Kidney (tissue), 13 donors: ENCODE measurements at regions not wholly inside any gene's neighbourhood (a gene's known extent, or its start where the extent isn't known, plus 50 kb on each side); places are given as distances from the start of the nearest gene placed in this dataset.

Source experiments
- DNase-seq, 5 donors: peaks; one replicate each; pipeline ENCODE4 v3.0.0-alpha.2; 2013 to 2020
- FAIRE-seq: peaks from 2 replicates; lab custom pipeline; 2012; peaks lifted over from hg19 to GRCh38; lab: Jason Lieb, UNC
- H3K27ac ChIP-seq, 2 donors: one replicate each; pipeline ENCODE4 v1.7.0; 2013; ENCODE audit warnings: low read depth in 2 of 2, low read length in 2 of 2, inconsistent platforms in 1 of 2
- H3K27me3 ChIP-seq: one replicate; pipeline ENCODE4 v1.7.1; 2013; ENCODE audit warnings: low read length, inconsistent platforms; ENCODE audit not compliant: control insufficient read depth, insufficient read depth
- H3K36me3 ChIP-seq, 3 donors: one replicate each; pipeline versions ENCODE4 v1.7.0 to v1.7.1; 2013; ENCODE audit warnings: low read length in 3 of 3, control low read depth in 1 of 3, inconsistent platforms in 1 of 3; ENCODE audit not compliant: insufficient read depth in 3 of 3, control insufficient read depth in 2 of 3
- H3K4me1 ChIP-seq, 3 donors: one replicate each; pipeline versions ENCODE4 v1.7.0 to v1.7.1; 2013; ENCODE audit warnings: low read length in 3 of 3, inconsistent platforms in 1 of 3, low read depth in 1 of 3; ENCODE audit not compliant: control insufficient read depth in 2 of 3, insufficient read depth in 2 of 3
- H3K4me3 ChIP-seq, 3 donors: one replicate each; pipeline versions ENCODE4 v1.7.0 to v1.8.1; 2013; ENCODE audit warnings: low read length in 3 of 3, control low read depth in 1 of 3, inconsistent platforms in 1 of 3
- H3K9ac ChIP-seq, 3 donors: one replicate each; pipeline versions ENCODE4 v1.7.0 to v1.7.1; 2013; ENCODE audit warnings: low read length in 3 of 3, control low read depth in 1 of 3, inconsistent platforms in 1 of 3
- H3K9me3 ChIP-seq, 3 donors: one replicate each; pipeline versions ENCODE4 v1.7.0 to v1.7.1; 2013; ENCODE audit warnings: low read length in 3 of 3, control low read depth in 1 of 3, inconsistent platforms in 1 of 3; ENCODE audit not compliant: control insufficient read depth in 2 of 3, insufficient read depth in 1 of 3
- intact Hi-C: fragments of 100-400 bp; cut with DNase I; formaldehyde crosslinking; loops from one replicate; pipeline ENCODE4 v1.11.1; 2022
- TF ChIP-seq, protein P1 (sequence below): IDR thresholded peaks from 3 replicates; pipeline ENCODE4 v1.5.1; 2012; ENCODE audit warnings: mild to moderate bottlenecking, moderate library complexity, borderline replicate concordance; ENCODE audit not compliant: insufficient read depth; ENCODE audit errors: extremely low read depth
- donor health status: control.
- donor health status: control.
- donor health status: control.
- donor health status: control.
- donor health status: control.
- donor health status: DM: yes; HTN: yes; CAD: no.
- donor health status: Normal renal cell carcinoma (clear cell type).

DNA sequence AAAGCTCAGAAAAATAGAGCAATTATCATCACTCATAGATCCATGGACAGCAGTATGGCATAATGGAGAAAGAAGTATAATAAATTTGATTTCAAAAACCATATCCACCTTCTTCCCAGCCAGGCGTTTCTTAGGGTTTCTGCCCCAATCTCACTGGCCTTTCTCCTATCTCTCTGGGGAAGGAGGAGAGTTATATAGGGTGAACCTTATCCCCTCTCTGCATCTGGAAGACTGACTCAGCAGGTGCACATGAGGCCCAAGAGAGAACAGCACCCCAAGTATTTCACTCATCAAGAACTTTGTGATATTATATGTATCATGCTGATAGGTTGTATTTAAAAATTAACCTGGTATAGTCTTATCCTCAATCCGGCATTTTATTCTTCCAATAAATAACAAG is 318.8 kb upstream of the RASGEF1B start:
- H3K4me3 ChIP-seq: no peak overlapping the region
- TF ChIP-seq, protein P1, sequence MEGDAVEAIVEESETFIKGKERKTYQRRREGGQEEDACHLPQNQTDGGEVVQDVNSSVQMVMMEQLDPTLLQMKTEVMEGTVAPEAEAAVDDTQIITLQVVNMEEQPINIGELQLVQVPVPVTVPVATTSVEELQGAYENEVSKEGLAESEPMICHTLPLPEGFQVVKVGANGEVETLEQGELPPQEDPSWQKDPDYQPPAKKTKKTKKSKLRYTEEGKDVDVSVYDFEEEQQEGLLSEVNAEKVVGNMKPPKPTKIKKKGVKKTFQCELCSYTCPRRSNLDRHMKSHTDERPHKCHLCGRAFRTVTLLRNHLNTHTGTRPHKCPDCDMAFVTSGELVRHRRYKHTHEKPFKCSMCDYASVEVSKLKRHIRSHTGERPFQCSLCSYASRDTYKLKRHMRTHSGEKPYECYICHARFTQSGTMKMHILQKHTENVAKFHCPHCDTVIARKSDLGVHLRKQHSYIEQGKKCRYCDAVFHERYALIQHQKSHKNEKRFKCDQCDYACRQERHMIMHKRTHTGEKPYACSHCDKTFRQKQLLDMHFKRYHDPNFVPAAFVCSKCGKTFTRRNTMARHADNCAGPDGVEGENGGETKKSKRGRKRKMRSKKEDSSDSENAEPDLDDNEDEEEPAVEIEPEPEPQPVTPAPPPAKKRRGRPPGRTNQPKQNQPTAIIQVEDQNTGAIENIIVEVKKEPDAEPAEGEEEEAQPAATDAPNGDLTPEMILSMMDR: no peak
- H3K9me3 ChIP-seq: peaks cover 0 to 7% (median 0%) of the 10 kb centered on the region in 3 donors
- intact Hi-C loops: no loop called here
- no peaks in the 10 kb centered on the region for H3K36me3 ChIP-seq
- H3K27me3 ChIP-seq: no peaks in the 10 kb centered on the region
- no peak overlapping the region for H3K9ac ChIP-seq
- no peak for DNase-seq
- peaks cover 0 to 6% (median 3%) of the 10 kb centered on the region in 3 donors for H3K4me1 ChIP-seq
- no peak overlapping the region for H3K27ac ChIP-seq
- no peak for FAIRE-seq

DNA sequence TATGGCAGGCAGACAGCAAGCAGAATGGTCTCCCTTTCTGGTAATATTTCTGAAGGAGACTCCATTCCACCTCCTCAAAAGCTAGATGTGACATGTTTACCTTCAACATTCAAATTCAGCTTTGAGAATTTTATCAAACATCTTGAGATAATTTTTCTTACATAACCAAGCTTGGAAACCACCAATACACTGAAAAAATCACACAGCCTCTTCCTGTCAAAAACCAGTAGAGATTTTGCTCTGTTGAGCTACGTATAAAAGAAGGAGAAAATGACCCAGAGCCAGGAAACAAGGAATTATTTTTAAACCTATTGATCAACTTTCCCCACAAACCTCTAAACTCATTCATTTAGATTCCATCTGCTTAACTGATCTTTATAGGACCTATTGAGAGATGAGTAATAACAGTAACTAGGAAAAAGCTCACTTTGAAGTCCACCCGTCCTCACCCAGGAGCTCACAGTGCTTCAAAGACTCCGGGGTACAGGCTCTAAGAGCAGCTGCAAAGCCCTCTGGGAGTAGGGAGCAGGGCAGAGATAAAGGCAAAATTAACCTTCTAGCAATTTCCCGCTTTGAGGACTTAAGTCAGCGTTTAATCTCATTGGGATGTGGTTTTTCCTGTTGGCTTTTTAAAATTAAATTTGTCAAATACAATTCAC is 318.2 kb upstream of the RASGEF1B start:
- H3K9me3 ChIP-seq: peaks cover 0 to 7% (median 0%) of the 10 kb centered on the region in 3 donors
- H3K4me3 ChIP-seq: no peak overlapping the region
- DNase-seq: no peak
- intact Hi-C loops: no loop called here
- H3K27ac ChIP-seq: no peak overlapping the region
- H3K4me1 ChIP-seq: peaks cover 0 to 6% (median 3%) of the 10 kb centered on the region in 3 donors
- FAIRE-seq: no peak
- no peaks in the 10 kb centered on the region for H3K27me3 ChIP-seq
- TF ChIP-seq, protein P1: no peak
- no peak overlapping the region for H3K9ac ChIP-seq
- H3K36me3 ChIP-seq: no peaks in the 10 kb centered on the region

DNA sequence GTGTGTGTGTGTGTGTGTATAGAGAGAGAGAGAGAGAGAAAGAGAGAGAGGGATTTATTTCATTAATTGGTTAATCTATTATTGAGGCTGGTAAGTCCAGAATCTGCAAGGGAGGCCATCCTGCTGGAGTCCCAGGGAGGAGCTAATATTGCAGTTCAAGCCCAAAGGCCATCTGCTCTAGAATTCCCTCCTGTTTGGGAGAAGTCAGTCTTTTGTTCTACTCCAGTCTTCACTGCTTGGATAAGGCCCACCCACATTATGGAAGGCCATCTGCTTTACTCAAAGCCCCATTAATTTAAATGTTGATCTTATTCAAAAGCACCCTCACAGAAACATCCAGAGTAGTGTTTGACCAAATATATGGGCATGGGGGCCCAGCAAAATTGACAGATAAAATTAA is 317.5 kb upstream of the RASGEF1B start:
- Histone ChIP-seq H3K27ac (no peak overlapping the region), H3K4me1 (peaks cover 0 to 6% (median 3%) of the 10 kb centered on the region in 3 donors), H3K4me3 (no peak overlapping the region), H3K27me3 (no peaks in the 10 kb centered on the region), H3K36me3 (no peaks in the 10 kb centered on the region), H3K9me3 (peaks cover 0 to 7% (median 0%) of the 10 kb centered on the region in 3 donors), H3K9ac (no peak overlapping the region)
- FAIRE-seq: no peak
- intact Hi-C loops: no loop called here
- TF ChIP-seq, protein P1: no peak
- DNase-seq: no peak
